Activated CD8-positive, alpha-beta memory T cell treated with anti-CD3 and anti-CD28 coated beads, Interleukin-2, amount 10 ng/mL, durations not matched to agents 7 days and 5 days (primary cell): ENCODE measurements at regions not wholly inside any gene's neighbourhood (a gene's known extent, or its start where the extent isn't known, plus 50 kb on each side); places are given as distances from the start of the nearest gene placed in this dataset.
"Not testable (repeated sequence)": the region's sequence is repeated elsewhere in the genome, so short reads cannot be mapped to it uniquely, and the experiment has no call there.

Experiments used
- ATAC-seq: fragments of 150-1000 bp; cut with Tn5 transposase; one replicate; pipeline ENCODE4 v1.10.0; 2021; ENCODE audit warnings: moderate library complexity
- CTCF ChIA-PET: fragments of 350-600 bp; sonication (Branson Sonifier 250); formaldehyde crosslinking; loops from one replicate; lab custom pipeline; 2021; ENCODE audit warnings: antibody characterized with exemption; lab: Charles Lee
- DNase-seq: peaks from one replicate; pipeline ENCODE4 v3.0.0-alpha.2; 2020
- H3K27ac Mint-ChIP-seq: one replicate; pipeline ENCODE4 v1.8.0; 2021; ENCODE audit warnings: mild to moderate bottlenecking, mixed read lengths
- H3K27me3 Mint-ChIP-seq: one replicate; pipeline ENCODE4 v1.8.0; 2021; ENCODE audit warnings: mixed read lengths
- H3K36me3 Mint-ChIP-seq: one replicate; pipeline ENCODE4 v1.8.0; 2021; ENCODE audit warnings: mild to moderate bottlenecking, mixed read lengths
- H3K4me1 Mint-ChIP-seq: one replicate; pipeline ENCODE4 v1.8.0; 2021; ENCODE audit warnings: mixed read lengths
- H3K4me3 Mint-ChIP-seq: one replicate; pipeline ENCODE4 v1.8.0; 2021; ENCODE audit warnings: mild to moderate bottlenecking, moderate library complexity, mixed read lengths
- H3K9me3 Mint-ChIP-seq: one replicate; pipeline ENCODE4 v1.8.0; 2022; ENCODE audit warnings: low read depth, mixed read lengths

DNA sequence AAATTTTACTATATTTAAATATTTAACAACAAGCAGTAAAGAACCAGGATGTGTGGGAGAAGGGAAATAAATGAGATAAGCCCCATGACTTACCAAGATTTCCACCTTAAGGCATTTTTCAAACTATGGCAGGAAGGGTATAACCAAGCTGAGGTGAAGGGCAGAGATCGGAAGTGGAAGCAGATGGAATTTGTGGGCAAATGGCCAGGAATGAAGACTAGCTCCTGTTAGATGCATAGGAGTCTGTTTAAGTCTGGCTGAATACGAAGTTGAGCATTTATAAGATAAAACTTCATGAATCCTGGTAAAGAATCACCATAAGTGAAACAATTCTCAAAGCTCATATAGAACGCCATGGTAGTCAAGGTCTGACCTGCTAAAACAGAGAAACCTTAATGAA, 163.5 kb downstream of the DIO2 start:
- Mint-ChIP-seq H3K27me3 (no peaks in the 10 kb centered on the region), H3K4me1 (no peaks in the 10 kb centered on the region), H3K36me3 (no peaks in the 10 kb centered on the region), H3K27ac (no peak overlapping the region), H3K4me3 (no peak overlapping the region), H3K9me3 (no peaks in the 10 kb centered on the region)
- CTCF ChIA-PET, result no interaction called here
- DNase-seq (no peak), ATAC-seq (no peak)

DNA sequence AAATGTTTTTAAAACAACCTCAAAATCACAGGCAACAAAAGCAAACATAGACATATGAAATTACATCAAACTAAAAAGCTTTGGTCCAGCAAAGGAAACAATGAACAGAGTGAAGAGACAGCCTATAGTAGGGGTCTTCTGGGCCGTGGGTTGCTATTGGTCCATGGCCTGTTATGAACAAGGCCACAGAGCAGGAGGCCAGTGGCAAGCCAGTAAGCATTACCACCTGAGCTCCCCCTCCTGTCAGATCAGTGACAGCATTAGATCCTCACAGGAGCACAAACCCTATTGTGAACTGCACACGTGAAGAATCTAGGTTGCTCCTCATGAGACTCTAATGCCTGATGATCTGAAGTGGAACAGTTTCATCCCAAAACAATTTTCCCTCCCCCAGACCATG, 174.0 kb downstream of the DIO2 start:
- DNase-seq (no peak), ATAC-seq (no peak)
- H3K9me3 Mint-ChIP-seq, result no peaks in the 10 kb centered on the region
- H3K36me3 Mint-ChIP-seq, result no peaks in the 10 kb centered on the region
- H3K4me1 Mint-ChIP-seq, result no peaks in the 10 kb centered on the region
- no peak overlapping the region for H3K27ac Mint-ChIP-seq
- no peaks in the 10 kb centered on the region for H3K27me3 Mint-ChIP-seq
- H3K4me3 Mint-ChIP-seq, result no peak overlapping the region
- CTCF ChIA-PET, result no interaction called here

DNA sequence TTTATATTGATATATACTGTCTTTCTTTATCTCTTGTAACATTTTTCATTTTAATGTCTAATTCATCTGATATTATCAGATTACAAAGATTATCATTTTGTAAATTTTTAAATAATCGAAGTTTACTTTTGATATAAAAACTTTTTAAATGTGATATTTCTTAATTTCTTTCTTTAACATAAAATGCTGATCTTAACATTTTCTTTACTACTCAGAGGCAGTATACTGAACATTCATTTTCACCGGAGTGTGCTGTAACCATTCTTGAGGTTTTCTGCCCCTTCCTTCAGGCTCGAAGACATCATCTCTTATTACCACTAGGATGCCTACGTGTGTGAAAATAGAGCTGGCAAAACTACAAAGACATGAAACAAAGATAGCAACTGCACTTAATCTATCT, 186.9 kb downstream of the DIO2 start:
- Mint-ChIP-seq H3K27ac (no peak overlapping the region), H3K4me1 (no peaks in the 10 kb centered on the region), H3K27me3 (no peaks in the 10 kb centered on the region), H3K9me3 (peaks cover 10% of the 10 kb centered on the region), H3K4me3 (no peak overlapping the region), H3K36me3 (no peaks in the 10 kb centered on the region)
- DNase-seq (no peak), ATAC-seq (no peak)
- CTCF ChIA-PET, result no interaction called here

DNA sequence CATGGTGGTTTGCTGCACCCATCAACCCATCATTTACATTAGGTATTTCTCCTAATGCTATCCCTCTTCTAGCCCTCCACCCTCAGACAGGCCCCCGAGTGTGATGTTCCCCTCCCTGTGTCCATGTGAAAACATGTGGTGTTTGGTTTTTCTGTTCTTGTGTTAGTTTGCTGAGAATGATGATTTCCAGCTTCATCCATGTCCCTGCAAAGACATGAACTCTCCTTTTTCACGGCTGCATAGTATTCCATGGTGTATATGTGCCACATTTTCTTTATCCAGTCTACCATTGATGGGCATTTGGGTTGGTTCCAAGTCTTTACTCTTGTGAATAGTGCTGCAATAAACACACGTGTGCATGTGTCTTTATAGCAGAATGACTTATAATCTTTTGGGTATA, 192.8 kb downstream of the DIO2 start:
- ATAC-seq, H3K36me3 Mint-ChIP-seq, H3K4me1 Mint-ChIP-seq, H3K27me3 Mint-ChIP-seq, H3K27ac Mint-ChIP-seq, DNase-seq, H3K4me3 Mint-ChIP-seq, CTCF ChIA-PET: not testable (repeated sequence)
- peaks cover 12% of the 10 kb centered on the region for H3K9me3 Mint-ChIP-seq

DNA sequence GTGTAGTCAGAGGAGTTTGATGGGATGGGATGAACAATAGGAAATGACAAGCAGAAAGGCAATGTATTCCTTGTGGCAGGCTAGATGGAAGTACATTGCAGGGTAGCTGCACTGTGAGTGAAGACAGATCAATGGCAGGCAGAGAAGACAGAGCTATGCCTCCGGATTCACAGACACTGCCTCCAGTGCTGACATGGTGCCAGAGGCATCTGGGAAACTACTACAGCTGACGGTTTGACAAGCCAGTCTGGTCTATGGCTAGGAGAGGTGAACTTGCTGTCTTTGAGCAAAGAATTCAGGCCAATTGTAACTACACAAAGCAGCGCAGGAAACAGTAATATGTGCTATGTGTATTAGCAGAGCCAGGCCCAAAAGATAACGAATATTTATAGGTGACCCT, 193.5 kb downstream of the DIO2 start:
- ATAC-seq (no peak), DNase-seq (no peak)
- H3K27me3 Mint-ChIP-seq, result no peaks in the 10 kb centered on the region
- no peak overlapping the region for H3K27ac Mint-ChIP-seq
- H3K9me3 Mint-ChIP-seq, result peaks cover 12% of the 10 kb centered on the region
- no peaks in the 10 kb centered on the region for H3K36me3 Mint-ChIP-seq
- H3K4me3 Mint-ChIP-seq, result no peak overlapping the region
- CTCF ChIA-PET, result no interaction called here
- H3K4me1 Mint-ChIP-seq, result no peaks in the 10 kb centered on the region

DNA sequence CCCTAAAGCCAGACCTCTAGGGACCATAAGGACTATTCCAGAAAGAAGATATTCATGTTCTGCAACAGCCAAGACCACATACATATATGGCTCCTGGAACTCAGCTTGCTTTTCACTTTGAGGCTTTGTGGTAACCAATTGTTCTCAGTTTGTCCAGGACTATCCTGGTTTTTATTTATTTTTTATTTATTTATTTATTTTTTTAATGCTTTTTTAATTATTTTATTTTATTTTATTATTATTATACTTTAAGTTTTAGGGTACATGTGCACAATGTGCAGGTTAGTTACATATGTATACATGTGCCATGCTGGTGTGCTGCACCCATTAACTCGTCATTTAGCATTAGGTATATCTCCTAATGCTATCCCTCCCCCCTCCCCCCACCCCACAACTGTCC, 201.1 kb downstream of the DIO2 start:
- H3K4me1 Mint-ChIP-seq, H3K4me3 Mint-ChIP-seq, H3K27me3 Mint-ChIP-seq, H3K27ac Mint-ChIP-seq, DNase-seq, CTCF ChIA-PET, H3K36me3 Mint-ChIP-seq, H3K9me3 Mint-ChIP-seq, ATAC-seq: not testable (repeated sequence)

DNA sequence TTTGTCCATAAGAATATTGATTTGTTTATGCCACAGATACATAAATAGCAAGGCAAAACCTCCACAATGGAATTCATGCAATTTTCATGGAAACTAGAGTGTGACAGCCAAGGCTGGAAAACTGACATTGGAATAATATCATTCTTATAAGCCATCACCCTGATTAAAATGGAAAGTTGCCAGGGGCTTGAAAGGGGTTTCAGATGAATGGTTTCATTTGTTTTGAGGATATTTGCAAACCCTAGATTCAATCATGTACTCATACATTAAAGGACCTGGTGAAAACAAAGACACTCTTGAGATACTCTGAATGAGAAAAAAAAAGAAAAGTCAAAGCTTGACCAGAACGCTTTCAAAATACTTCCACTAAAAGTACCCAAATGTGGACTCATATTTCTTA, 205.7 kb downstream of the DIO2 start:
- no peaks in the 10 kb centered on the region for H3K27me3 Mint-ChIP-seq
- H3K4me1 Mint-ChIP-seq, result no peaks in the 10 kb centered on the region
- ATAC-seq, result no peak
- H3K27ac Mint-ChIP-seq, result no peak overlapping the region
- CTCF ChIA-PET, result no interaction called here
- H3K4me3 Mint-ChIP-seq, result no peak overlapping the region
- no peak for DNase-seq
- H3K36me3 Mint-ChIP-seq, result no peaks in the 10 kb centered on the region
- H3K9me3 Mint-ChIP-seq, result peaks cover 5% of the 10 kb centered on the region

DNA sequence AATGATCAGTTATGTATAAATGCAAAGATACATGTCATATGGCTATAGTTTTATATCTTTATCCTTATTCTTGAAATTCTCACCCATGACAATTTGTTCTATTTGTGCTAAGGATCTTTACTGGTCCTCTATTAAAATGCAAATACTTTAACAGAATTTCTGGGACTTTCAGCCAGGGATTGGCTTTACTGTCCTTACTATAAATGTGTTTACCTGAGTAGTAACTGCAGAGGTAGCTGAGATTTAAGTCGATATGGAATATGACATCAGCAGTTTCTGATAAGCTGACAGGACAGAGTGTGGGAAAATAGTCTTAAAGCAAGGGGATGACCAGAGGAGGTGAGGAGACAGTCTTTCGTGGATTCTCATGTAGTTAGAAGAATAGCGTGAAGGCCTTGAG, 206.4 kb downstream of the DIO2 start:
- ATAC-seq (no peak), DNase-seq (no peak)
- Mint-ChIP-seq H3K9me3 (peaks cover 5% of the 10 kb centered on the region), H3K4me3 (no peak overlapping the region), H3K27me3 (no peaks in the 10 kb centered on the region), H3K36me3 (no peaks in the 10 kb centered on the region), H3K27ac (no peak overlapping the region), H3K4me1 (no peaks in the 10 kb centered on the region)
- CTCF ChIA-PET, result no interaction called here

DNA sequence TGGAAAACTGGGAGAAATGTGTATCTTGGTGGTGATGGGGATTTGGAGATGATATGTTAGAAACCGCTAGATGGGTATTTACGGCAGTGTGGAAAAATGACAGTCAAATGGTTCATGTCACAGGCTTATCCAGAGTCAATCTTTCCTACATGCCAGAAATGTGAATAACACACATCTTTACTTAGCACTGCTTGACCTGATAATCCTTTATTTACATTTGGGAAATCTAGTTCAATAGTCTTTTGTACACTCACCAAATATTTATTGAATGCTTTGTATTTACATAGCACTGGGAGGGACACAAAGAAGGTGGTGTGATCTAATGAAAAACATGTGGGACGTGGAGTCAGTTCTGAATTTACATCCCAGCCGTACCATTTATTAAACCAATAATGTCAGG, 208.2 kb downstream of the DIO2 start:
- no peaks in the 10 kb centered on the region for H3K27me3 Mint-ChIP-seq
- CTCF ChIA-PET, result no interaction called here
- no peak for ATAC-seq

DNA sequence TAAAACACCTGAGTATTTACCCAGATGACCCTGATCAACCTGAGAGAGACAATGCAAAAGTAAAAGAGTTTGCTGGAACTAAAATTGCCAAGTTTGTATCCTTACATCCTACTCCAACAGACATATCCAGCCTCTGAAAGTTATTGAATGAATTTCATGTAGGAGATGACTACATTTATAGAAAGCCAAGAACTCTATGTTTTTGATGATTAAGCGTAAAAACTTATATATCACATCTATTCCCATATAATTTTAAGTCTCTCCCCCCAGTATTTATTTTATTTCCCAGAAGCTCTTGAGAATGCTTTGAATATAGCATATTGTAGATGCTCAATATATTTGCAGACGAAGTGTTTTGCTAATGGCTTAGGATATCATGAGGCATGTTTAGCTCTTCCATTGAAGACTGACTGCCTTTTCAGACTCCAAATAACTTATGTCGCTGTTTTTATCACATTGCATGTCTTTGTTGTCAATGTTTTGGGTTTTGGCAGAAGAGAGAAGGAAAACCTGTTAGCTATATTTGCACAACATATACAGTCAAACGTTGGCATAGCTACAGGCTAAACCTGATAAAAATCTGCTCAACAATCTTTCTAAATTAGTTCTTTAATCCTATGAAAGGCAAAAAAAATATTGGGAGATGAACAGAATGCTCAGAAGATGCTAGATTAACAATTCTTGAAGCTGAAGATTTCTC, 213.6 kb downstream of the DIO2 start:
- CTCF ChIA-PET, result no interaction called here
- no peak overlapping the region for H3K27ac Mint-ChIP-seq
- no peaks in the 10 kb centered on the region for H3K4me1 Mint-ChIP-seq
- ATAC-seq (no peak), DNase-seq (no peak)
- no peaks in the 10 kb centered on the region for H3K27me3 Mint-ChIP-seq
- H3K9me3 Mint-ChIP-seq, result no peaks in the 10 kb centered on the region
- no peaks in the 10 kb centered on the region for H3K36me3 Mint-ChIP-seq
- H3K4me3 Mint-ChIP-seq, result no peak overlapping the region

More for the DNA sequence above, 208.2 kb downstream of the DIO2 start:
- H3K9me3 Mint-ChIP-seq, result peaks cover 3% of the 10 kb centered on the region
- H3K36me3 Mint-ChIP-seq, result no peaks in the 10 kb centered on the region
- no peak overlapping the region for H3K4me3 Mint-ChIP-seq
- no peak overlapping the region for H3K27ac Mint-ChIP-seq
- no peaks in the 10 kb centered on the region for H3K4me1 Mint-ChIP-seq
- no peak for DNase-seq

DNA sequence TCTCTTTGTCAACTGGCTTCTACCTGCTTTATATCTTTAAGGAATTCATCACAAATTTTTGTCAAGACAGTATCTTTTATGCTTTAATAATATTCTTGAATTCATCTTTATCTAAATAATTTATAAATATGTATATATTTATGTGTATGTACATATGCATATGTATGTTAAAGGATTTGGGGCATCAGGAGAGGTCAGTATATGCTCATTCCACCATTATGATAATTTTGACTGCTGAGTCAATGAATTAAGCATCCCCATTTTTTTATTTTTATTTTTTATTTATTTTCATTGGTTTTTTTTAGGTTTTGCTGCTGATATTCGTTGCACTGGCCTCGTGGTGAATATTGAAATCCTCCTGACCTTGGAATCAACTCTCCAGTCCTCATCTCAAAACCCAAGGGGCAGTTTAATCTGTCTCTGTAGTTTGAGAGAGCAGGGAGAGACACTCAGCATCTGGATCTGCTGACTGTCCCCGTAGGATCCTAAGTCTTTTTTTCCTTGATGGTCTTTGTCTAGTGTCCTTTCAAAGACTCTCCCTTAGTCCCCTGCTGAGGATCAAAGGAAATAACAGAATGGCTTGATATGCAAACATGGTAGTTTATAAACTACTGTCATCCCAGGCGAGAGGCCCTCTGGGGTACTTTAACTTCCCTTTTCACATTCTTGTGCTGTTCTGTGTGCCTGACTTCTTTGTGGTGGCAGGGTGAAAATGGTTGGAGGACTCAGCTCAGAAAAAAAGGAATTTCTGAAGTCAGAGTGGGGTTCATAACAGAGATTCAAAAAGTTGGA, 218.7 kb downstream of the DIO2 start:
- CTCF ChIA-PET, result no interaction called here
- no peak for ATAC-seq
- Mint-ChIP-seq H3K9me3 (peaks cover 1% of the 10 kb centered on the region), H3K4me1 (no peaks in the 10 kb centered on the region), H3K36me3 (no peaks in the 10 kb centered on the region), H3K27me3 (no peaks in the 10 kb centered on the region), H3K27ac (no peak overlapping the region), H3K4me3 (no peak overlapping the region)
- DNase-seq, result no peak

DNA sequence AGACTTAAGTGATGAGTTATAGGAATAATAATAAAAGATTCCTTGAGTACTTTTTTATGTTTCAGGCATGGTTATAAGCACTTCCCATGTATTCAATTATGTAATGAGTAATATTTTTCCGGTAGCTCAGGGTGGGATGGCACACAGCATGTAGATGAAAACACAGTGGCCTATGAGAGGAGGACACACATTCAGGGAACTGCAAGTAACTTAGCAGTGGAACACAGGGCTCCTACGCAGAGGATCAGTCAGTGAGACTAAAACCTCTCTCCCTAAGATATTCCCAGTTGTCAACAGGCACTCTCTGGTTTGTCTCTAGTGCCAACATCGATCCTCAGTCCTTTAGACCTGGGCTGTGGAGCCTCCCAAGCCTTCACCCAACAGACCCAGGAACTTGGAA, 219.4 kb downstream of the DIO2 start:
- Mint-ChIP-seq H3K4me3 (no peak overlapping the region), H3K27ac (no peak overlapping the region), H3K9me3 (peaks cover 1% of the 10 kb centered on the region), H3K4me1 (no peaks in the 10 kb centered on the region), H3K27me3 (no peaks in the 10 kb centered on the region), H3K36me3 (no peaks in the 10 kb centered on the region)
- DNase-seq (no peak), ATAC-seq (no peak)
- CTCF ChIA-PET, result no interaction called here

DNA sequence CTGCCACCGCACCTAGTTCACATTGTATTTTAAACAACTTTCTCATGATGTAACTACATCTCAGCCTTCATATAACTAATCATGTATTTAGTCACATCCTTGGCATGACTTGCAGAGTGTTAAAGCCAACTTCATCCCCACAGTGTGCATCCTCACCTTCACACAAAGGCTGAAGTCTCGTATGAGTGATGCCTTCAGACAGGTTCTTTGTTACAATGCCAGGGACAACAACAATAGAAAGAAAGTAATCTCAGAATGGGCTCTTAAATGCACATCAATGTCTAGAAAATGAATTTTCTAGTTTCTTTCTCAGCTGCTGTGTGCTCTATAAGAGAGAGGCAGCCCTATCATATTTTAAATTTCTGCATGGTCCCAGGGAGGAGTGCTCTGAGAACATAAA, 221.3 kb downstream of the DIO2 start:
- CTCF ChIA-PET, result no interaction called here
- peaks cover 1% of the 10 kb centered on the region for H3K9me3 Mint-ChIP-seq
- H3K4me3 Mint-ChIP-seq, result no peak overlapping the region
- no peaks in the 10 kb centered on the region for H3K36me3 Mint-ChIP-seq
- no peaks in the 10 kb centered on the region for H3K27me3 Mint-ChIP-seq
- no peak overlapping the region for H3K27ac Mint-ChIP-seq
- ATAC-seq (no peak), DNase-seq (no peak)
- no peaks in the 10 kb centered on the region for H3K4me1 Mint-ChIP-seq

DNA sequence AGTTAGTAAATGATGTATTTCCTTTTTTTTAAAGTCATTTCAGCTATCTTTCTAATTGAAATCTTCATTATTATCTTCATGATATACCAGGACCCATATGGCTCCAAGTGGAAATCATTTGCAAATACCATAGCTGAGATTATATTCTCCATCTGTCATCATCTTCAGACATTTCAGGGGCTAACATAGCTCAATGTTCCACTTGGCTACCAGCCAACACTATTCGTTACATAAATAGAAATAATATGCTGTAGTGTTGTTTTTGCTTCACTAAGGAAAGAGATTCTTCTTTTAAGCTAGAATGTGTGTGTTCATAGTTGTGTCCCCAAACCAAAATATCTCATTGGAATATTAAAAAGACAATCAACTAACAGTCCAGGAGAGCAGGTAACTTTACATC, 225.1 kb downstream of the DIO2 start:
- Mint-ChIP-seq H3K27me3 (no peaks in the 10 kb centered on the region), H3K27ac (no peak overlapping the region), H3K4me3 (no peak overlapping the region), H3K9me3 (peaks cover 1% of the 10 kb centered on the region), H3K4me1 (no peaks in the 10 kb centered on the region), H3K36me3 (no peaks in the 10 kb centered on the region)
- DNase-seq (no peak), ATAC-seq (no peak)
- CTCF ChIA-PET, result no interaction called here
